Dendritic cell treated with granulocyte-macrophage colony-stimulating factor and Interleukin-4, amounts not matched to agents 40 ng/mL and 50 ng/mL, for 4 days (primary cell): ENCODE measurements at regions not wholly inside any gene's neighbourhood (a gene's known extent, or its start where the extent isn't known, plus 50 kb on each side); places are given as distances from the start of the nearest gene placed in this dataset.

Source experiments
- H3K27ac Mint-ChIP-seq: one replicate; pipeline ENCODE4 v1.8.0; 2022; ENCODE audit warnings: mild to moderate bottlenecking, mixed read lengths
- H3K27me3 Mint-ChIP-seq: one replicate; pipeline ENCODE4 v1.8.0; 2022; ENCODE audit warnings: mild to moderate bottlenecking, mixed read lengths
- H3K36me3 Mint-ChIP-seq: one replicate; pipeline ENCODE4 v1.8.0; 2022; ENCODE audit warnings: low read depth, mixed read lengths
- H3K4me1 Mint-ChIP-seq: one replicate; pipeline ENCODE4 v1.8.0; 2022; ENCODE audit warnings: low read depth, mixed read lengths
- H3K4me3 Mint-ChIP-seq: one replicate; pipeline ENCODE4 v1.8.0; 2022; ENCODE audit warnings: mild to moderate bottlenecking, moderate library complexity, mixed read lengths
- H3K9me3 Mint-ChIP-seq: one replicate; pipeline ENCODE4 v1.8.0; 2022; ENCODE audit warnings: mixed read lengths
- intact Hi-C: fragments of 100-400 bp; cut with micrococcal nuclease; formaldehyde crosslinking; loops from one replicate; pipeline ENCODE4 v1.15.0; 2022

GRCh38 chr4:107115185-107115847 is 79.2 kb upstream of the DKK2 start:
- H3K9me3 Mint-ChIP-seq, result peaks cover 24% of the 10 kb centered on the region
- no peak overlapping the region for H3K4me3 Mint-ChIP-seq
- H3K27me3 Mint-ChIP-seq, result no peaks in the 10 kb centered on the region
- intact Hi-C loops, result no loop called here
- H3K4me1 Mint-ChIP-seq, result no peaks in the 10 kb centered on the region
- no peak overlapping the region for H3K27ac Mint-ChIP-seq
- no peaks in the 10 kb centered on the region for H3K36me3 Mint-ChIP-seq

GRCh38 chr4:107114059-107114458 is 77.9 kb upstream of the DKK2 start:
- H3K9me3 Mint-ChIP-seq, result peaks cover 24% of the 10 kb centered on the region
- H3K27ac Mint-ChIP-seq, result no peak overlapping the region
- no peaks in the 10 kb centered on the region for H3K27me3 Mint-ChIP-seq

GRCh38 chr4:107098401-107098800 is 62.3 kb upstream of the DKK2 start:
- Mint-ChIP-seq H3K27ac (no peak overlapping the region), H3K9me3 (no peaks in the 10 kb centered on the region), H3K36me3 (no peaks in the 10 kb centered on the region), H3K27me3 (no peaks in the 10 kb centered on the region), H3K4me3 (no peak overlapping the region), H3K4me1 (no peaks in the 10 kb centered on the region)
- intact Hi-C loops, result no loop called here

More at GRCh38 chr4:107114059-107114458, 77.9 kb upstream of the DKK2 start:
- Mint-ChIP-seq H3K4me3 (no peak overlapping the region), H3K4me1 (no peaks in the 10 kb centered on the region), H3K36me3 (no peaks in the 10 kb centered on the region)
- intact Hi-C loops, result no loop called here

- Mint-ChIP-seq H3K27ac (no peak overlapping the region), H3K4me1 (no peaks in the 10 kb centered on the region), H3K9me3 (no peaks in the 10 kb centered on the region), H3K4me3 (no peak overlapping the region), H3K27me3 (no peaks in the 10 kb centered on the region), H3K36me3 (no peaks in the 10 kb centered on the region)
- intact Hi-C loops, result no loop called here
These were observed 58.9 kb upstream of the DKK2 start for GRCh38 chr4:107094976-107095375.

GRCh38 chr4:107094332-107094731 is 58.2 kb upstream of the DKK2 start:
- intact Hi-C loops, result no loop called here
- Mint-ChIP-seq H3K4me1 (no peaks in the 10 kb centered on the region), H3K4me3 (no peak overlapping the region)

More at GRCh38 chr4:107094332-107094731, 58.2 kb upstream of the DKK2 start:
- Mint-ChIP-seq H3K36me3 (no peaks in the 10 kb centered on the region), H3K27ac (no peak overlapping the region), H3K27me3 (no peaks in the 10 kb centered on the region), H3K9me3 (no peaks in the 10 kb centered on the region)
